NCI-H187 (cell line): ENCODE measurements at regions not wholly inside any gene's neighbourhood (a gene's known extent, or its start where the extent isn't known, plus 50 kb on each side); places are given as distances from the start of the nearest gene placed in this dataset.
A peak's percentile ranks its signal among the peaks of the same experiment; 100 is the strongest.
"Not testable (repeated sequence)": the region's sequence is repeated elsewhere in the genome, so short reads cannot be mapped to it uniquely, and the experiment has no call there.

Experiments
- DNase-seq, 2 experiments: peaks; one replicate each; lab custom pipeline; 2025; lab: John Stamatoyannopoulos, UW

DNA sequence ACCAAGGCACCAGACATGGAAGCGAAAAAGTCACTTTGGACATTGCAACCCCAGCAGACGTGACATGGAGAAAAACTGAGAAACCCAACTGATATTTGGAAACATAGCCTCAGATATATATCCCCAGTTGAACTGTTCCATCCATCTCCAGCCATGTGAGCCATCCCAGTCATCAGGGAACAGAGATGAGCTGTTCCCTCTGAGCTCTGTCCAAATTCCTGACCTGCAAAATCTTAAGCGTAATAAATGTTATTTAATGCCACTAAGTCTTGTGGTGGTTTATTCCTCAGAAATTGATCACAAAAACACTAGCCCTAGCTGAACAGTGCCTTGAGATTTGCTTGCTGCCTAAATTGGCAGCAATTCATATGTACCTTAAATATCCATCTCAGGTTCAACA, 182.8 kb downstream of the NRP2 start:
- DNase-seq: no peak

DNA sequence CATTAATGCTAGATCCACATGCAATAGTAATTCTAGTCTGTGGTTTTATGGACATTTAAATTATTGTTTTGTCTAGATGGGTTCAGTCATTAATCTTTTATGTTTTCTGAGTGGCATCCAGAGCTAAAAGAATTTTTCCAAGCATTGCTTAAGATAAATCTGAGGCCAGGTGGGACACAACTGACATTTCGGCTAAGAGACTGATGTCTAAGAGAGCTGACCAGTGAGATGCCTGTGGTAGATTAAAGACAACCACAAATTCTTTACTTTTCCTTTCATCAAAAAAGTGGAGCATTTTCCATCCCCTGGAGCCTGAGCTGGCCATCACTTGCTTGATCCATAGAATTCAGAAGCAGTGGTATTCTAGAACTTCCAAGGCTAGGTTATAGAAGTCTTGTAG, 182.2 kb downstream of the NRP2 start:
- DNase-seq: no peak

DNA sequence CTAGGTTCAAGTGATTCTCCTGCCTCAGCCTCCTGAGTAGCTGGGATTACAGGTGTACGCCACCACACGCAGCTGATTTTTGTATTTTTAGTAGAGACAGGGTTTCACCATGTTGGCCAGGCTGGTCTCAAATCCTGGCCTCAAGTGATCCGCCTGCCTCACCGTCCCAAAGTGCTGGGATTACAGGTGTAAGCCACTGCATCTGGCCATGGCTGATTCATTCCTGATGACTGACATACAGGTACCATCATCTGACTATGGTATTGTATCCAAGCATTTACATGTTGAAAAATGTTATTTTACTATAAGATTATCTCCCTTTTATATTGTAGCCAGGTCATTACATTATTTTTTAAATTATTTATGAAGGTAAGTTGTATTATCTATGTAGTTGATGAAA, 180.5 kb downstream of the NRP2 start:
- DNase-seq: not testable (repeated sequence)

GRCh38 chr2:205860885-205861284, 178.6 kb downstream of the NRP2 start:
- no peak for DNase-seq

DNA sequence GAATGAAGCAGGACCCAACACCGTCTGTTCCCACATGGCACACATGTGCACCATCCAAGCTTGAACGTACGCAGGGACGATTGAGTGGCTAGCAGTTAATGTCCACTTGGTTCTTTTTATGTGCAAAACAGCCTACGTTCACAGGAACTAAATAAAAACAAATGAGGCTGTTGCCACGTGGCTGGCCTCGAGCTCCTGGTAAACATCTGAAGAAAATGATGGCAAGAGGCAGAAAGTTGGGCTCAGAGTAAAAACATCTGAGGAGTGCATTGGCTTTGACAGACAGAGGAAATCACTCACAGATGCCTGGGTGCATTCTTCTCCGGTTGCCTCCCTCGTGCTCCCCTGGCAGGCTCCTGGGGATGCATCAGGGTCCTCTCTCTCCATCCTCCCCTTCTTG, 177.9 kb downstream of the NRP2 start:
- no peak for DNase-seq

DNA sequence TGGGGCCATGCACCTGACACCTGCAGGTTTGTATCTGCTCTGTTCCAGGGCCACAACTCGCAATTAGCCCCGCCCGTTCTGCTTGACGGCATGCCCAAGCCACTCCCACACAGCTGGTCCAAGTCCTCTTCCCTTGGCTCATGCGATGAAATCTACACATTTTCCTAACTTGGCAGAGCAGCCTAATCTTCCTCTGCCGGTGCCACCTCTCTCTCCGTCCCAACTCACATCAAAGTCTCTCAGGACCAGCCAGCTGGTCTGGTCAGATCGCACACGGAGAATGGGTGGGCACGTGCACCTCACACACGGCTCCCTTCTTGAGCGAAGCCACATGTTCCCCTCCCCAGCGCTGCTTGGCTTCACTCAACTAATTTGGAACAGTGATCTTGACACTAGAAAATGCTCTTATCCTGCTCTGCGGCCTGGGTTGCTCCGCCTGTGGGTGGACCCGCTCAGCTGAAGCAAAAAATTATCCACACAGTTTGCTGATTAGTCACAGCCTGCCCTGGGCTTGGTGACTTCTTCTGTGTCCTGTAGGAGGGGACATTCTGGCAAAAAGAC, 176.7 kb downstream of the NRP2 start:
- DNase-seq: peak in 1 of 2 experiments; percentile 25

GRCh38 chr2:205858275-205858674, 176.0 kb downstream of the NRP2 start:
- DNase-seq: no peak

- DNase-seq: no peak
Observed at GRCh38 chr2:205857520-205858237, 175.4 kb downstream of the NRP2 start.

GRCh38 chr2:205852457-205852856, 170.2 kb downstream of the NRP2 start:
- DNase-seq: no peak

- DNase-seq: no peak
Observed at GRCh38 chr2:205850611-205851010, 168.3 kb downstream of the NRP2 start.

DNA sequence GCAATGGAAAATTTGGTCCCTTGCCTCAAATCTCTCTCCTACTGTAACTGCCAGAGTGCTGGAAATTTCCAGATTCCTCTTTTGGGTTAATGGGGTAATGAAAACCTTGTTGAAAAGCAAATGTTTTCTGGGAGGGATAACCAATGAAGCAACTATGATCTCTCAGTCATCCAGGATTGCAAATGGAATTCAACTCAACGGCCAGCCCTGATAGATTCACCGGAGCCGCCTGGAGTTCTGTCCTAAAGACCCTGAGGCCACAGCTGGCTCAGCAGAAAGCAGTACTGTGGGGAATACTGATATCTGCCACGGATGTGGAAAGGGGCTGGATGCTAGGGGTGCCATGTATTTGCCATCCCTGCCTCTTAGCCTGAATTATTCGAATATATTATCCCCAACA, 167.8 kb downstream of the NRP2 start:
- no peak for DNase-seq

GRCh38 chr2:205849136-205849535, 166.8 kb downstream of the NRP2 start:
- DNase-seq: no peak

DNA sequence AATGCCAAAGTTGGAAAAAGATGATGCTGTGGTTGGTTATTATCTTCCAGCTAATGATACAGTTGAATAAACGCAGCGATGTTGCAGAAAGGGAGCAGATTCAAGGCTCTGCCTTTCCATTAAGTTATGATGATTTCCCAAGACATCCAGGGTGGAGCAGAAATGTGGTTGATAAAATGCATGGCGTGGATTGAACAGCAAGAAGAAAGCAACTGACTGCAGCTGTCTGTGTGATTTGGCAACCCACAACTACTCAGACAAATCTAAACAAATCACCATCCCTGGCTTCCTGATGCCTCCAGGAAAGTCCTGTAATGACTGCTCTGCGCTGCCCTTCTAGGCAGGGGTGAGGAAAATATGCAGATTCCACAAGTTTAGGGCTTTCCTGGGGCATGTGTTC, 166.3 kb downstream of the NRP2 start:
- no peak for DNase-seq
